GM12872 (cell line): ENCODE measurements at regions not wholly inside any gene's neighbourhood (a gene's known extent, or its start where the extent isn't known, plus 50 kb on each side); places are given as distances from the start of the nearest gene placed in this dataset.

Source experiments
- TF ChIP-seq, protein P1 (sequence below): IDR thresholded peaks from 3 replicates; pipeline ENCODE4 v1.5.1; 2011; ENCODE audit warnings: low read depth, mild to moderate bottlenecking, low read length, moderate library complexity; ENCODE audit not compliant: insufficient read depth

DNA sequence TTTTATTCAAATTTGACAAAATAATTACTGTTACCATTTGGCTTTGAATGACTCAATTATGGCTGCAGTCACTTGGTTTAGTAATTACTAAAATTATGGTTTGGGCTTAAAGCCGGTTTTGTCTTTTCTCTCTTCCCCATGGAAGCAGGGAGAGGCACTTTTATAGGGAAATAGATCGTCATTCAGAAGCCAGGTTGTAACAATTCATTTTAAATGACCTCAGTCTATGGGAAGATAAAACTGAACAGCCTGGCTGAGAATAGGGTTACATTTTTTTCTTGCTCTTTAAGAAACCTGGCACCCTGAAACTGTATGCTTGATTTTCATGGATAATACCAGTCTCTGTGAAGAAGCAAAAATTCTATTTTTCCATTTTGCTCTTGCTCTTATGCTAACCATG, 169.8 kb downstream of the SMC2 start:
- TF ChIP-seq, protein P1, sequence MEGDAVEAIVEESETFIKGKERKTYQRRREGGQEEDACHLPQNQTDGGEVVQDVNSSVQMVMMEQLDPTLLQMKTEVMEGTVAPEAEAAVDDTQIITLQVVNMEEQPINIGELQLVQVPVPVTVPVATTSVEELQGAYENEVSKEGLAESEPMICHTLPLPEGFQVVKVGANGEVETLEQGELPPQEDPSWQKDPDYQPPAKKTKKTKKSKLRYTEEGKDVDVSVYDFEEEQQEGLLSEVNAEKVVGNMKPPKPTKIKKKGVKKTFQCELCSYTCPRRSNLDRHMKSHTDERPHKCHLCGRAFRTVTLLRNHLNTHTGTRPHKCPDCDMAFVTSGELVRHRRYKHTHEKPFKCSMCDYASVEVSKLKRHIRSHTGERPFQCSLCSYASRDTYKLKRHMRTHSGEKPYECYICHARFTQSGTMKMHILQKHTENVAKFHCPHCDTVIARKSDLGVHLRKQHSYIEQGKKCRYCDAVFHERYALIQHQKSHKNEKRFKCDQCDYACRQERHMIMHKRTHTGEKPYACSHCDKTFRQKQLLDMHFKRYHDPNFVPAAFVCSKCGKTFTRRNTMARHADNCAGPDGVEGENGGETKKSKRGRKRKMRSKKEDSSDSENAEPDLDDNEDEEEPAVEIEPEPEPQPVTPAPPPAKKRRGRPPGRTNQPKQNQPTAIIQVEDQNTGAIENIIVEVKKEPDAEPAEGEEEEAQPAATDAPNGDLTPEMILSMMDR = no peak

DNA sequence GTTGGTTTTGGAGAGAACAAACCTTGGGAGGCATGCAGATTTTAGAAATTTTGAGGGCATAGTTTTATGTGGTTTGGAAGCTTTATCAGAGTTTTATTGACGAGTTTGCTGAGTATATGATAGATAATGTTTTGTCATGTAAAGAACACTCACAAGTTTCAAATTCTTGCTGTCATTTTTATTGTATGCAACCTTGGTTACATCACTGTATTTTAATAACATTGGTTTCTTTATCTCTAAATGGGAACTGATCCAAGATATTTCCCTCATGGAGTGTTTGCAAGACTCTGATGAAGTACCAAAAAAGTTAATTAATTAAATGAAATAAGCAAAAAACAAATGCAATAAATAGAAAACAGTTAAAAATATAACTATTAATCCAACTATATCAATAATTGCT, 170.3 kb downstream of the SMC2 start:
- TF ChIP-seq, protein P1 = no peak

DNA sequence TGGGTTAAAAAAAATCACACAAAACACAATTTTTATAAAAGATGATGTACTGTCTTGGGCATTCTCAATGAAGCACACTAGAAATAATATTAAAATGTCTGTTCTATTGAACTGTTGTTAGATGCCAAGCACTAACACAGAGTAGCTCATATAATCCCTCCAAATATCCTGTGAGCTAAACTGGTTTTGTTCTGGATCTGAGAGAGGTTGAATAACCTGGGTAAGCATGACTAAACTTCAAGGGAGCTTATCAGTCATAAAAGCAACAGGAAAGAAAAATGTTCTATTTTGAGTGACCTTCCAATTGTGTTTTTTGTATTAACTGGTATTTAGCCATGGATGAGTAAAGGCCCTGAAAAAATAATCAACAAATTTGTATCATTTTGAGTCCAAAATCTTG, 175.3 kb downstream of the SMC2 start:
- TF ChIP-seq, protein P1 = no peak

DNA sequence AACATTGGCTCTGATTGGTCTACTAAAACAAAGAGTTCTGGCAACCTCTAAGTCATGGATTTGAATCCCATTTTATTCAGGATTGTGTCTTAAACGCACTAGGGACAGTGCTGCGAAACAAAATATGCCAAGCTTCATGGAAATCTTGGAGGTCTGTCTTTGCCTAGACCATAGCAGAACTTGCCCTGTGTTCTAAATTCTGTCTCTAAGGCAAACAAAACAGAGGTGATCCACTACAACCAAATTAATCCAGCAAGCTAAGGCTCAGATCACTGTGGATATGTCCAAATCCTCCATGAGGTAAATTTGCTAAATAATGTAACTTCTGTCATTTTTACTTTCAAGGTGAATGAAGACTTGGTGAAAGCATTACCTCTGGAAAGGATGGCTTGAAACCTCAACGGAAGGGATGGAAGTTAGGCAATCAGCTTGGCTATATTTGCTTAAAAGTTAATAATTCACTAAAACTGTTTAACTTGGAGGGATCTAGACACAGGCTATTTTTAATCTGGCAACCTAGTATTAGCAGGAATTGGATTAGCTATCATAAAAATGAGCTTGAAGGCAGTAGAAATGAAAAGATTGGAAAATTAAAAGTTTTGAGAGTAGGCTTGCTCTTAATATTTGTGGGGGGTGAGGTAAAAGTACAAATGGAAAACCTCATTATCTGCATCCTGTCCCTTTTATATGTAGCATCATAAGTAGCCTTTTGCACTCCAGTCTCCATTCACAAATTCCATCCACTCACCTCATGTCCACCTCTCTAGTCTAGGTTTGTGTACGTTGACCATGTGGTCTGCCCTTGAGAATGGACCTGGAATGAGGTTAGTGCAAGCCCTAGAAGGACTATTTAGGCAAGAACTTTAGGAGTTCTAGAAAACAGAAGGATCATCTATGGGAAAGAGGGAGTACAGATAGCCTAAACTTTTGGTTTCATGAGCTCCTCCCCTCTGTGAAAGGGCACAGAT, 176.2 kb downstream of the SMC2 start:
- TF ChIP-seq, protein P1 = no peak

DNA sequence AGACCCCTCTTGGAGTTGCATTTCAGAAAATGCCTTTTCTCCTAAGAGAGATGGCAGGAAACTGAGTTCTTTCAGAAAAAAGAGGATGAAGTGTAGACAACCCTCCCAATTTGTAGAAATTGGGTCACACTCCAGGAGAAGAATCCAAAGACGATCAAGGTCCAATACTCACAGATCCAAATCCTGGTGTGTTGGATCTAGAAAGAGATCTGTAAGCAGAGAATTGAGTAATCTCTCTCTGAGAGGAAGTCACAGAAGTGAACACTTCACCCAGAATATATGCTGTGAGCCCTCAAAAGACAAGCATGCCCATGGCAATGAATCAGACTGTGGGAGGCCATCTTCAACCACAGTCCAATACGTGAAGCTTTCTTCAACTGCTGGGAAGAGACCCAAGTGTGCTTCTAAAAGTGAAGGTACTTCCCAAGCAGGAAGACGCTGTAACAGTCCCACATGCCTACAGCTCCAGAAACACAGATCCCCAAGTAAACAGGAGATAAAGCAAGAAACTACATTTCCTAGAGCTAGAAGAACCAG, 182.7 kb downstream of the SMC2 start:
- TF ChIP-seq, protein P1 = no peak

DNA sequence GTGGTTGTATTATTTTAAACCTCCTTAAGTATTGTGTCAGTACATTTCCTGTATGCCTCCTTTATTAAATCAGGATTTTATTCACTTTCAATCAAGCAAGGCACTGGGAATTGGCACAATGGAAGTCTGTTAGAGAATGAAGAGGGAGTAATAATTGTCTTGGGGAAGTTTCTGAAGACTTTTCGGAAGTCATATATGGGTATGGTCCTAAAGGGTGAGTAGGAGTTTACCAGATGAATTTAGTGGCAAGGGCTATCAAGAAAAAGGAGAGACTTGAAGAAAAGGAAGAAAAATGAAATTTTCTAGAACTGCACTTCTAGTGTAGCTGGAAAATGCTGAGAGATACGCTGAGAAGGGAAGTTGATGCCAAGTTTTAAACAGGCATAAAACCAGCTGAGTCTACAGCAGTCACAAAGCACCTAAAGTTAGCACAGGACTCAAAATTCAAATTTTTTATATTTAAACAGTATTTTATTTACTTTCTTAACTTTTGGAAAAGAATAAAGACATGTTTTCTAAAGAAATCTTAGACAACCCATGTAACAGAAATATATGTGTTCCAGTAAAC, 184.9 kb downstream of the SMC2 start:
- TF ChIP-seq, protein P1 = no peak

DNA sequence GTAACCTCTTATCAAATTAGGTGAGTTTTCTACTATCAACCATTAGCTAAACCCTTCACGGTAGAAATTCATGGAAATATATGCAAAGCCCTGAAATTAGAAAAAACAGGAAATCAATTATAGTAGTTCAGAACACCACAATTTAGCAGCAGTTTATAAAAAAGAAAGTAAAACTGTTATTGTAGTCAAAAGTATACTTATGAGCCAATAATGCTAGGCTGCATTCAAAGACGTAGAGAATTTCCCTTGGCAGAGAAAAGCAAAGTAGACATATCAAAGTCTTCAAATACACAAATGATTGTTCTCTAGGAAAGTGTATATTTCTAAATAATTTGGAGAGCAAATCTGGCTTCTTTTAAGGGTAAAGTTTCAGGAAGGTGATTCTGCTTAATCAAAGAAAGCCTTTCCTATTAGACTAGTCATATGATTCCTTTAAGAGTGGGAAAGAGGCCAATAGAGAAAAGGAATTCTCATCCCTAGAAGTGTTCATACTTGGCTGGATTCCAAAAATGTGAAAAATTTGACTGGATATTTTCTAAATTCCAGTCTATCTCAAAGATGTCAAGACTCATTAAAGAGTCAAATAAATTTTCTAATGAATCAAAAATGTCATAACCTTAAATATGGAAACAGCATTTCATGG, 185.5 kb downstream of the SMC2 start:
- TF ChIP-seq, protein P1 = no peak
